GM12874 (cell line): ENCODE measurements at regions not wholly inside any gene's neighbourhood (a gene's known extent, or its start where the extent isn't known, plus 50 kb on each side); places are given as distances from the start of the nearest gene placed in this dataset.

ENCODE experiments used
- CTCF ChIP-seq: IDR thresholded peaks from 2 replicates; pipeline ENCODE4 v1.5.1; 2011; ENCODE audit warnings: low read depth, mild to moderate bottlenecking, control low read depth, low read length, moderate library complexity; ENCODE audit not compliant: insufficient read depth

DNA sequence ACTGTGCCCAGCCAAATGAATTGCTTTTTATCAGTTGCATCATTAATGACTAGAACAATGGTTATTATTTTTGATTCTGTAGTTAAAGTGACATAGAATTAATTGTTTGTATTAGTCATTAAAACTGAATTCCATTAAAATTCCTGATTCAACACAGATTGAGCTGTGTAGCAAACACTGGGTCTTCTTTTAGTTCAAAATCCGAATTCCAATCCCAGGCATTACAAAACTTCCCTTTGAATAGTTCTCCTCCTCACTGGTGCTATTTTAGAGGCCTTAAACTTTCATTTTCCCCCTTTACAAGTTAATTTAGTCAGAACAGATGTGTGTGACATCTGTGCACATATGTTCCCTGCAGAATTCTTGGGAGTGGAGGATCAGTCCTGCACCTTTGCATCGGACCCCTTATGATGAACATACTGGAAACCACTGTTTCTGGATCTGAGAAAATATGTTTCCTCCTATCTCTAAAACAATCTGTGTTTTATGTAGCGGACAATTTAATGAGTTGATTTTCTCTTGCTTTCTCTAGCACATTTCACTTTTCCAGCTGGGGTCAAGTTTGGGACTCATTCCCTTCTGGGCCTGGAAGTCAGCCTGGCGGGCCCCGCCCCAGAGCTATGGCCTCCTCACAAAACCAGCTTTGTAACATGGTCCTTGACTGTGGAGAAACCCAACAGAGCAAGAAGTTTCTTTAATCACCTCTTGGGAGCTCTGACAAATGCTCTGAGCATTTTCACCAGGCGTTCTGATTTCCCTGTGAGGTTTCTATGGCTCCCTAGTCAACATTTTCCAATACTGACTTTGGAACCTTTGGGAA lies 87.9 kb upstream of the MAMDC2 start:
- no peak for TF ChIP-seq CTCF

- no peak for TF ChIP-seq CTCF
Measured at GRCh38 chr9:69961843-69962242, 81.8 kb upstream of the MAMDC2 start.

GRCh38 chr9:69963803-69964202 lies 79.8 kb upstream of the MAMDC2 start:
- TF ChIP-seq CTCF: no peak

DNA sequence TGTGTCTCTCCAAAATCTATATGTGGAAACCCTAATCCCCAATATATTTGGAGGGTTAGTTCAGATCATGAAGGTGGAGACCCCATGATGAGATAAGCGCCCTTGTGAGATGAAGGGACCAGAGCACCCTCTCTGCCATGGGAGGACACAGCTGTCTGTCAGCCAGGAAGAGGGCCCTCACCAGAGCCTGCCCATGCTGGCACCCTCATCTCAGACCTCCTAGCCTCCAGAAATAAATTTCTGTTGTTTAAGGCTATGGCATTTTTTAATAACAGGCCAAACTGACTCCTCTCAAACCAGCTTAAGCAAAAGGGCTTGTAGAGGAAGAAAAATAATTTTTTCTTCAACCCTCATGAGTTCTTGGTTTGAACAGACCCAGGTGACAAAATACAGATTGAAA lies 79.2 kb upstream of the MAMDC2 start:
- TF ChIP-seq CTCF: no peak

GRCh38 chr9:69965416-69966145 lies 78.1 kb upstream of the MAMDC2 start:
- no peak for TF ChIP-seq CTCF

- TF ChIP-seq CTCF: no peak
Measured at GRCh38 chr9:69967344-69967743, 76.3 kb upstream of the MAMDC2 start.

DNA sequence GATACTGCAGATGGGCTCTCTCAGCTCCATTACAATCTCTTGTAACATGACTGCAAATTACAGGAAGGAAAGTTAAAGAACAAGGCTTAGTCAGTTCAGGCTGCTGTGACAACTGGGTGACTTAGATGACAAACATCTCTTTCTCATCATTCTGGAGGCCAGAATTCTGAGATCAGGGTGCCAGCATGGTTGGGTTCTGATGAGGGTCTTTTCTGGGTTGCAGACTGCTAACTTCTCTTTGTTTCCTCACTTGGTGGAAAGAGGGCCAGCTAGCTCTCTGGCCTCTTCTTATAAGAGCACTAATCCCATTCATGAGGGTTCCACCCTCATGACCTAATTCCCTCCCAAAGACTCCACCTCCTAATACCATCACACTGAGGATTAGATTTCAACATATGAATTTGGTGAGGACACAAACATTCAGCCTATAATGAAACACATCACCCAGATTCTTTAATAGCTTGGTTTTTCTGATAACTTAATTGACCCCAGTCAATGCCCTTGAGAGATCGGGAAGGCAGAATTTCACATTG lies 73.6 kb upstream of the MAMDC2 start:
- TF ChIP-seq CTCF: no peak
